ENCODE measurements at regions not wholly inside any gene's neighbourhood (a gene's known extent, or its start where the extent isn't known, plus 50 kb on each side); places are given as distances from the start of the nearest gene placed in this dataset.
A peak's percentile ranks its signal among the peaks of the same experiment; 100 is the strongest.

- DNase-seq: no peak
Observed at GRCh38 chr3:176933704-176934103, 263.6 kb downstream of the TBL1XR1 start.

- DNase-seq: no peak
Observed at GRCh38 chr3:176932433-176932832, 264.8 kb downstream of the TBL1XR1 start.

- DNase-seq: no peak
Observed at GRCh38 chr3:176931991-176932390, 265.3 kb downstream of the TBL1XR1 start.

- no peak for DNase-seq
Observed at GRCh38 chr3:176930942-176931341, 266.3 kb downstream of the TBL1XR1 start.

- no peak for DNase-seq
Observed at GRCh38 chr3:176928582-176928931, 268.7 kb downstream of the TBL1XR1 start.

- DNase-seq: peak in 13 of 56 donors; percentile 4 to 43 (median 11)
Observed at GRCh38 chr3:176927706-176928581, 269.3 kb downstream of the TBL1XR1 start.

GRCh38 chr3:176927280-176927679 lies 270.0 kb downstream of the TBL1XR1 start:
- DNase-seq: no peak

GRCh38 chr3:176926688-176927087 lies 270.6 kb downstream of the TBL1XR1 start:
- DNase-seq: no peak

GRCh38 chr3:176926034-176926433 lies 271.2 kb downstream of the TBL1XR1 start:
- DNase-seq: no peak

GRCh38 chr3:176920766-176921160 lies 276.5 kb downstream of the TBL1XR1 start:
- DNase-seq: no peak

GRCh38 chr3:176919836-176920765 lies 277.2 kb downstream of the TBL1XR1 start:
- peak in 2 of 56 donors; percentile 12 to 19 for DNase-seq

GRCh38 chr3:176916777-176917176 lies 280.5 kb downstream of the TBL1XR1 start:
- no peak for DNase-seq

- DNase-seq: no peak
Observed at GRCh38 chr3:176914764-176915163, 282.5 kb downstream of the TBL1XR1 start.

GRCh38 chr3:176911579-176911978 lies 285.7 kb downstream of the TBL1XR1 start:
- DNase-seq: no peak

- DNase-seq: no peak
Observed at GRCh38 chr3:176909044-176909443, 288.2 kb downstream of the TBL1XR1 start.

- no peak for DNase-seq
Observed at GRCh38 chr3:176906046-176906905, 291.0 kb downstream of the TBL1XR1 start.

- DNase-seq: no peak
Observed at GRCh38 chr3:176905331-176905730, 292.0 kb downstream of the TBL1XR1 start.

GRCh38 chr3:176904506-176904905 lies 292.8 kb downstream of the TBL1XR1 start:
- DNase-seq: no peak

- no peak for DNase-seq
Observed at GRCh38 chr3:176896640-176897039, 300.6 kb downstream of the TBL1XR1 start.

GRCh38 chr3:176896165-176896564 lies 301.1 kb downstream of the TBL1XR1 start:
- no peak for DNase-seq

- DNase-seq: no peak
Observed at GRCh38 chr3:176879710-176880109, 317.6 kb downstream of the TBL1XR1 start.
